IPS-11a (cell line): ENCODE measurements at regions not wholly inside any gene's neighbourhood (a gene's known extent, or its start where the extent isn't known, plus 50 kb on each side); places are given as distances from the start of the nearest gene placed in this dataset.
"Not testable (repeated sequence)": the region's sequence is repeated elsewhere in the genome, so short reads cannot be mapped to it uniquely, and the experiment has no call there.

ENCODE experiments used
- H3K4me3 ChIP-seq: one replicate; pipeline ENCODE4 v1.5.1; 2013; ENCODE audit warnings: low read depth, low read length, control low read depth

DNA sequence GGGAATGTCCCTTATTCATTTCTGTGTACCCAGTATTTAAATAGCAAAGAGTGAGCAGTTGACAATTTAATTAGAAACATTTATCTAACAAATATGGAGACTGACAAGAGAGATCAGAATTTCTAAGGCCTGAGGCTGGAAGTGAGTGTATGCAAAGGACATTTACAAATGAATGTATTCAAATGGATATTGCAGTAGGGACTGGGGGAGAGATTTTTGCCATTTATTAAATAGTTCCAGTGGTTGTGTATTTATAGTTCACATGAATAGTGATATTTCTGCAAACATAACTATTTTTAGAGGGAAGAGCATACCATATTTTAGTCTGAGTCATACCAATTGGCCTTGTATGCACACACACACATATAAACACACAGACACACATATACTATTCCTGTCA lies 592.4 kb downstream of the GLUD2 start:
- no peak overlapping the region for H3K4me3 ChIP-seq

DNA sequence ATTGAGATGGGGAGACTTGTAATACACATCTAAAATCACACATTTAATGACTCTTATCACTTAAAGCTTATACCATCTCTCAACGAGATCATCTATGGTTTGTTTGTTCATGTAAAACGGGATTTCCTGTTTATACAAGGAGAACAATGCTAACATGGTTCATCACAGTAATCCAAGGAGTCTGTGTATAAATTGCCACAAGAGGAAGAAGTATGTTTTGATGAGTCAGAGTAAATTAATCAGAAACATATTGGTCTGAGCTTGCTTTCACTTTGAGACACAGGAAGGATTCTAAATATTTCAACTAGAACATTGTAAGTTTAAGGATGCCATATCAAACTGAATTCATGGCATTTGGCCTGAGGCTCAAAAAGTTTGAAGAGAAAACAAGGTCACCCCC lies 594.1 kb downstream of the GLUD2 start:
- H3K4me3 ChIP-seq: no peak overlapping the region

DNA sequence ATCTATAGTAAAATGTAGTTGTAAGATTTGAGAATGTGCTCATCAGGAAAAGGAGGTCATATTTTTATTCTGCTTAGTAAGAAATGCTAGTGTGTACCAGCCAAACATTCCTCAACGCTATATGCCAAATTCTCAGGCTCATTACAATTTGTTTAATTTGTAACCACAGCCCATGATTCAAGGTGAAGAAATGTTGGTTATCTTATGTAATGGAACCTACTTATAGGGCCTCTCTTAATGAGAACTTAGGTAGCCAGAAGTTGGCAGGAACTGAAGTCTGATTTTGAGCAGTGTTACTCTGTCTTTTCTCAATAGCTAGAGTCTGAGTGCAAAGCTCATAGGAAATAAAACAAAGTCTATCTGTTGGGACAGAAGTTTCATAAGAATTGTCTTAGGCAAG lies 595.0 kb downstream of the GLUD2 start:
- H3K4me3 ChIP-seq: no peak overlapping the region

DNA sequence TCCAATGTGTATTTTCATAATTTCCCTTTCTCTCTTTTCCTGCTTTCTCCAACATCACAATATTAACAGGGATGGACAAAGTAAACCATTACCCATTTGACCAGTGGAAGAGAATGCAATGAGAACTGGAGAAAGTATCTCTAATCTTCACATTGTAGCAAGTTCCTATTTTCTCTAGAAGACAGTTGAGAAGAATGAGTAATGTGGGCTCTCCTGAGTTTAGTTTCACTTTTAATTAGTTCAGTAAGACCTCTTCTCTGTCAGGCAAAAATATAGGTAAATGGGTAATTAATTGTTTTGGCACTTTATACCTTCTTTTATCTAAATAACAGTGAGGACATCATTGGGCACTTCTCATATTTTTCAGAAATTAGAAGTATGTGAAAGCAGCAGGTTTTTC lies 602.0 kb downstream of the GLUD2 start:
- H3K4me3 ChIP-seq: no peak overlapping the region

DNA sequence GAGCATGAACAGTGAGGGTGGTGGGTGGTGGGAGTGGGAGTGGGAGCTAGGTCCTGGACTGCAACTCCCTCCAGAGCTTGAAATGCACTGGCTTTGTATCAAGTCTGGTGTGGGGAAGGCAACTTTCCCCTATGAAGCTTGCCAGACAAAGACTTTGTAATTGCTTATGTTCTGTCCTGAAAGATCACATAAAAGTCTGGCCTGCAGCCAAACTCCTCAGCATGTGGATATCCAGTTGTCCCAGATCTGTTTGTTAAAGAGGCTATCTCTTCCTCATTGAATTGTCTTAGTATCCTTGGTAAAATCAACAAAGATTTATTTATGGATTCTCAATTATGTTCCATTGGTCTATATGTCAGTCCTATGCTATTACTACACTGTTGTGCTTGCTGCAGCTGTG lies 607.9 kb downstream of the GLUD2 start:
- H3K4me3 ChIP-seq: no peak overlapping the region

DNA sequence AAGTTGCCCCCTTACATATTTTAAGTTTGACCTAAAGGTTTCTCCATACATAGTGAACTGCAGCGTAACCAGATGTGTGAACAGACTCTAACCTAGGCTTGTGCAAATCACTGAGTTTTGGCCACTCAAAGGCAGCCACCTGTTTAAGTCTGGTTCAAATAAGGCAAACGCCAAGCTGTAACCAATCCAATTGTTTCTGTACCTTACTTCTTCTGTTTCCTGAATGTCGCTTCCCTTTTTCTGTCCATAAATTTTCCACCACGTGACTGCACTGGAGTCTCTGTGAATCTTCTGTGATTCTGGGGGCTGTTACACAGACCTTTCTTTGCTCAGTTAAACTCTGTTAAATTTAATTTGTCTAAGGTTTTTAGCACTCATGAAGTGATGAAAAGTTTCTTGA lies 618.8 kb downstream of the GLUD2 start:
- no peak overlapping the region for H3K4me3 ChIP-seq

DNA sequence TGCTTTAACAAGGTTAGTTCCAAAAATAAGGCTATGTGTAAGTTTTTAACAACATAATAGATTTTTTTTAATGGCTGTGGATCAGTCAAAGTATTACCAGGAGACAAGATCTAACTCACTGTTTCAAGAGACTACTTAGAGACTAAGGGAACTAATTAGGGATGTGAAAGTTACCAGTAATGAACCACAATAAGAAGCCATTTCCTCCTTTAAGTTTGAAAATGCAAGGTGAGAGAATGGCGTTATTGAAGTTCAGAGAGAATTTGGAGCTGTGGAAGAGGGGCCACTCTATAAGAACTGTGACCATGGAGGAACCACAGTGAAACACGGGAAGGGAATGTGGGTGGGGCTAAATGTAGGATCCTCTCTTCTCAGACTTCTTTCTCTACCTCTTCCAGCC lies 624.2 kb downstream of the GLUD2 start:
- no peak overlapping the region for H3K4me3 ChIP-seq

DNA sequence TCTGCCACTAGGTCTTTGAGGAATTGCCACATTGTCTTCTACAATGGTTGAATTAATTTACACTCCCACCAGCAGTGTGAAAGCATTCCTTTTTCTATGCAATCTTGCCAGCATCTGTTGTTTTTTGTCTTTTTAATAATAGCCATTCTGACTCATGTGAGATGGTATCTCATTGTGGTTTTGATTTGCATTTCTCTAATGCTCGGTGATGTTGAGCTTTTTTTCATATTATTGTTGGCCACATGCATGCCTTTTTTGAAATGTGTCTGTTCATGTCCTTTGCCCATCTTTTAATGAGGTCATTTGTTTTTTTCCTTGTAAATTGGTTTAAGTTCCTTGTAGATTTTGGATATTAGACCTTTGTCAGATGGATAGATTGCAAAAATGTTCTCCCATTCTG lies 661.8 kb downstream of the GLUD2 start:
- not testable (repeated sequence) for H3K4me3 ChIP-seq

DNA sequence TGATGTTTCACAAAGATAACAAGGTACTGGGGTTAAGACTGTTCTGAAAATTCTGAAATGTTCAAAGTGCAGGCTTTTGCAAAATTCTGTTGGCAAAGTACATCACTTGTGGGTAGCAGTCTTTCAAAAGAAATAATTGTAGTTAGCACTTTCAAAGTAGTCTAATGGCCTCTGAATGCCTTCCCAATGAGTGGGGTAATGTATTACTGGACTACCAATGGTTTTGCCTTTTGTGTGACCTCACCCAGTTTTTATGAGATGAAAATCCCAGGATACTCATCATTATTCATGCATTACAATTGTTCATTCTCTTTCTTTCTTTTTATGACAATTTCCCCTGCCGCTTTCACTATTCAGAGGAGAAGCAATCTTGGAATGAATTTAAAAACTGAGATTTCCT lies 686.1 kb downstream of the GLUD2 start:
- no peak overlapping the region for H3K4me3 ChIP-seq

DNA sequence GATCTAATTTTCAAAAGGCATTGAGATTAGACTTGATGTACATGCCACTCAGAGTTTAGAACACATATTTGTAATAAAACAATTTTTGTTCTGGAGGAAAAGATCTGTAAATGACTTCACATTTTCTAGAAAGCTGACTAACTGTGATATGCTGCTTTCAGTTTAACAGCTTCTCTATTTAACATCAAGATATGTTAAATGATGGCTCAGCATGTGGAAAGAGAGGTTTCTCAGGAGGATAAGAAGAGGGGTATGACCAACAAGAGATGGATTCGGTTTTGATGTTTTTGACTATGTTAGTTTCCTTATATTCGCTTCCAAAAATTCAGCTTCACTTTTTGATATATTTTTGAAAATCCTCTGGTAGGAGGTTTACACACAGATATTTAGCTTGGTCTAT lies 698.7 kb downstream of the GLUD2 start:
- no peak overlapping the region for H3K4me3 ChIP-seq

DNA sequence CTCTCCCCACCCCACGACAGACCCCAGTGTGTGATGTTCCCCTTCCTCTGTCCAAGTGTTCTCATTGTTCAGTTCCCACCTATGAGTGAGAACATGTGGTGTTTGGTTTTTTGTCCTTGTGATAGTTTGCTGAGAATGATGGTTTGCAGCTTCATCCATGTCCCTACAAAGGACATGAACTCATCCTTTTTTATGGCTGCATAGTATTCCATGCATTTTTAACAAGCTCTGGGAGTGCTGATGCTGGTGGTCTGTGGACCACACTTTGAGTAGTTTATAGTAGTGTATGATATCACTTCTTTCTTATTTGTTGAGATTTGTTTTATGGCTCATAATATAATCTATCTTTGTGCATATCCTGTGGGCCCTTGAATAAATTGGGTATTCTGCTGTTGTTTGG lies 706.2 kb downstream of the GLUD2 start:
- not testable (repeated sequence) for H3K4me3 ChIP-seq

DNA sequence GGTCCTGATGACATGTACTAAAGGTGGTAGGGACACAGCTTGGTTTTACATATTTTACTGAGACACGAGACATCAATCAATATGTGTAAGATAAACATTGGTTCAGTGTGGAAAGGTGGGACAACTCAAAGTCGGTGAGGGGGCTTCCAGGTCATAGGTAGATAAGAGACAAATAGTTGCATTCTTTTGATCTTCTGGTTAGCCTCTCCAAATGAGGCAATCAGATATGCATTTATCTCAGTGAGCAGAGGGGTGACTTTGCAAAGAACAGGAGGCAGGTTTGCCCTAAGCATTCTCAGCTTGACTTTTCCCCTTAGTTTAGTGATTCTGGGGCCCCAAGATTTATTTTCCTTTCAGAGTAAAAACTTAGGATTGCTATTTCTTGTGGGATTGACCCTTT lies 706.9 kb downstream of the GLUD2 start:
- H3K4me3 ChIP-seq: no peak overlapping the region

DNA sequence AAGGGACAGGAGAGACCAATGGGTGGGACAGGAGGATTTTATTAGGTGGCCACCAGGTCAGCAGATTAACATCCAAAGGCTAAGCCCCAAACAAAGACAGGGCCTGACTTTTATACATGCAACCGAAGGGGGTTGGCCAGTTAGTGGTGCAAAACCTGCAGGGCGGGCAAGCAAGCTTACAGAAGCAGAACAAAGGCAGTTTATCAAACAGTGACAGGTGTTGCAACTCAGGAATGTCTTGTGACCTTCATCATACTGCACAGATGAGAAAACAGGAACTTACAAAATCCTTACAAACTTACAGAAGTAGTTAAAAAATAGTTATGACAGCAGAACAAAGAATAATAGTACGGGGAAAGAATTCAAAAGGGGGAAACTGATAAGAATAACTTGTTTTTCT lies 708.1 kb downstream of the GLUD2 start:
- no peak overlapping the region for H3K4me3 ChIP-seq

DNA sequence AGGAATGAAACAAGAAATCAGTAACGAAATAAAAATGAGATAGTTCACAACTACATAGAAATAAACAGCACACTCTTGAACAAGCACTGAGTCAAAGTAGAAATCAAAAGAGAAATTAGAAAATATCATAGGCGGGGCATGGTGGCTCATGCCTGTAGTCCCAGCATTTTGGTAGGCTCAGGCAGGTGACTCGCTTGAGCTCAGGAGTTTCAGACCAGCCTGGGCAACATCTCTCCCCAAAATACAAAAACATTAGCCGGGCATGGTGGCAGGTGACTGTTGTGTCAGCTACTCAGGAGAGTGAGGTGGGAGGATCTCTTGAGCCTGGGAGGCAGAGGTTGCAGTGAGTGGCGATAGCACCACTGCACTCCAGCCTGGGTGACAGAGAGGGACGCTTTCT lies 714.4 kb downstream of the GLUD2 start:
- no peak overlapping the region for H3K4me3 ChIP-seq

DNA sequence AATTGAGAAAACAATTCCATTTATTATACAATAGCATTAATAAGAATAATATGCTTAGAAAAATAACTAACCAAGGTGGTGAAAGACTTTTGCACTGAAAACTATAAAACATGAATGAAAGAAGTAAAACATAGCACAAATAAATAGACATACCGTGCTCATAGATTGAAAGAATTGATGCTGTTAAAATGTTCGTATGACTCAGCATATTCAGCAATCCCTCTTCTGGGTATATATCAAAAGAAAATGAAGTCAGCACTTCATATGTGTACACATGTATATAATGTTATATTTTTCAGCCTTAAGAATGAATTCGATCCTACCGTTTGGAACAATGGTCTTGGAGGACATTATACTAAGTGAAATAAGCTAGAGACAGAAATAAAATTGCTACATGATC lies 716.3 kb downstream of the GLUD2 start:
- H3K4me3 ChIP-seq: no peak overlapping the region

DNA sequence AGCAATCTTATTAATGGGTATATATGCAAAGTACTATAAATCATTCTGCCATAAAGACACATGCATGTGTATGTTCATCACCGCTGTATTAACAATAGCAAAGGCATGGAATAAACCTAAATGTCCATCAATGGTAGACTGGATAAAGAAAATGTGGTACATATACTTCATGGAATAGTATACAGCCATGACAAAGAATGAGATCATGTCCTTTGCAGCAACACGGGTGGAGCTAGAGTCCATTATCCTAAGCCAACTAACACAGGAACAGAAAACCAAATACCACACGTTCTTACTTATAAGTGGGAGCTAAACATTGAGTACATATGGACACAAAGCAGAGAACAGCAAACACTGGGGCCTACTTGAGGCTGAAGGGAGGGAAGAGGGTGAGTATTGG lies 720.8 kb downstream of the GLUD2 start:
- H3K4me3 ChIP-seq: not testable (repeated sequence)

DNA sequence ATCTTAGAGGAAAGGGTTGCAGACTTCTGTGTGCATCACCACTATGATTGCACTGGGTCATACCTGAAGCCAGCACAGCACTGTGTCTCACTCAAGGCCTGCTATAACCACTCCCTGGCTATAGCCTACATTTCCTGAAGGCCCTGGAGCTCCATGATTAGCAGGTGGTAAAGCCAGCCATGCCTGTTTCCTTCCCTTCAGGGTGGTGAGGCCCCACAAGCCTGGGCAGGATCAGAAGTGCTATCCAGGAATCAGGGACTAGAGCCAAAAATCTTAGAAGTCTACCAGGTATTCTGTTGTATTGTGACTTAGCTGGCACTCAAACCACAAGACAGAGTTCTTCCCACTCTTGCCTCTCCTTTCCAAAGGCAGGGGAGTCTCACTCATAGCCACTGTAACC lies 734.6 kb downstream of the GLUD2 start:
- H3K4me3 ChIP-seq: no peak overlapping the region

DNA sequence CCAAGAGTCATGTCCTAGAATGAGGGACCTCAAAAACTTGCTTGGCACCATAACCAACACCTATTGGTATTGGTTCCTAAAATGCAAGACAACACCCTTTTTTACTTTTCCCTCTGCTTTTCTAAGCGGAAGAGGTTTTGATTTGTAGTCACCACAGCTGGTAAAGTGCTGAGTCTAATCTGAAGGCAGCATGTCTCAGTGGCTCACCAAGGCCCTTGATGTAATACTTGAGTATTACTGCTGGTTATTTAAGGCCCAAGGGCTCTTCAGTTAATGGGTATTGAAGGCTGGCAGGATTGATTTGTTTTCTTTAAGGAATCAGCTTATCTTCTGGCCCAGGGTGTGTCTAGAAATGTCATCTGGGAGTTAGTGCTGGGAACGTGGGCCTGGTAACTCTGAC lies 735.1 kb downstream of the GLUD2 start:
- no peak overlapping the region for H3K4me3 ChIP-seq

DNA sequence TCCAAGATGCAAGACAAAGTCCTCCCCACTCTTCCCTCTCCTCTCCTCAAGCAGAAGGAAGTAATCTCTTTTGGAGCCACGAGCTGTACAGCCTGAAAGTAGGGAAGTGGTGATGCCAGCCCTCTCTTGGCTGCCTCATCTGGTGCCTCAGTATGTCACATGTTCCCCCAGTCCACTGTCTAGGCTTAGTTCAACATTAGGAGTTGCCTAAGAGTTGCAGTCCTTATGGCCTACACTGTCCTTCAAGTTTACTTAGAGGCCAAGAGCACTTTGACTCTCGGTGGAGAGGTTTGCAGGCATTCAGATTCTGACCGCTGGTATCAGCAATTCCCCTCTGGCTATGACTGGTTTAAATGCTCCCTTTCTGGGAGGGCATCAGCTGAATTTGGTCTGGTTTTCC lies 735.6 kb downstream of the GLUD2 start:
- H3K4me3 ChIP-seq: no peak overlapping the region

DNA sequence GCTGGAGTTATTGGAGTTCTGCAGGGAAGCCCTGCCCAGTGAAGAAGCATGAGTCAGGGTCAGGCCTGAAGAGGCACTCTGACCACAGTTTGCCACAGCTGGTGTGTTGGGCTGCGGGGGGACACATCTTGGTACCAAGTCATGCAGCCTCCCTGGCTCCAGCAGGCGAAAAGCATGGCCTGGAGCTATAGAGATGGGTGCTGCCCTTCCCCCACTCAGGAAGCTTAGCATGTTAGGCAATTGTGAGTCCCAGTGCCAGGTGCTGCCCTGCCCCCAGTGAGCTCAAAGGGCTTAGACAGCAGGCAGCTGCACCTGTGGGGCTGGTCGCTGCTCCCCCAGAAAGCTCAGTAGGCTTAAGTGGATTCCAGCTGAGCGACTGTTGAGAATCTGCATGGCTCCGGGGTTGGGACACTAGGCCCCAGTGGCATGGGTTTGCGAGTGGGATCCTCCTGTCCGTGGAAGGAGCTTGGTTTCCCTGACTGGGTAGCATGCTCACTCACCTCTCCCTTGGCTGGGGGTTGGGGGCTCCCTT lies 755.5 kb downstream of the GLUD2 start:
- no peak overlapping the region for H3K4me3 ChIP-seq

DNA sequence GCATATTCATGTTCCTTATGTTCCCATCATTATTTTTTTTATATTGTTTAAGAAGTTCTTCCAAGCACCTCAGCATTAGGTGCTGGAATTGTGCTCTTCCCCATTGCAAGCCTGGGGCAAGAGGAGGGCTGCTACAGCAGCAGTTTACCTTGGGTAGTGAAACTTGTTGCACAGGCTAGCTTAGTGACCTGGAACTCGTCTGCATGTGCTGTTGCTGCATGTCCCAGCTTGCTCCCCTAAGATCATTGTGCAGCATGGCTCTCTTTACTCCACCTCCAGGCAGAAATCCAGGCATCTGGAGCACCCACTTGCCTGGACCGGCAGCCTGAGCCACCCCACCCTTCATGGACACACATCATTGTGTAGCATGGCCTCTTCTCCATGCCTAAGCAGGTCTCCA lies 776.0 kb downstream of the GLUD2 start:
- H3K4me3 ChIP-seq: no peak overlapping the region

DNA sequence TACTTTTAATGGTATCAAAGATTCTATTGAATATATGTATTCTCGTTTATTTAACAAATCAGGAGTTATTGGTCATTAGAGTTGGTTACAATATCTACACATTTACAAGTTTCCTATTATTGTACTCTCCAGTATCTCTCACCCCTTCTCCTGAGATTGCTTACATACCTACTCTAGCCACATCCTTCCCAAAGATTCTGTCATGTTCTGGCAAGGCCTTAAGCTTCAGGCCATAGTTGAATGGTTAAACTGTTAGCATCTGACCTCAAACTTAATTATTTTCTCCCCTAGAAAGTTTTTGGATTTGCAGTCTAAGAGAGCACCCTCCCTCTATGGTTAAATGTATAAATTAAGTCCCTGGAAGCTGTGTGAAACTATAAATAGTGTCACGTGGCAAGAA lies 784.2 kb downstream of the GLUD2 start:
- no peak overlapping the region for H3K4me3 ChIP-seq

DNA sequence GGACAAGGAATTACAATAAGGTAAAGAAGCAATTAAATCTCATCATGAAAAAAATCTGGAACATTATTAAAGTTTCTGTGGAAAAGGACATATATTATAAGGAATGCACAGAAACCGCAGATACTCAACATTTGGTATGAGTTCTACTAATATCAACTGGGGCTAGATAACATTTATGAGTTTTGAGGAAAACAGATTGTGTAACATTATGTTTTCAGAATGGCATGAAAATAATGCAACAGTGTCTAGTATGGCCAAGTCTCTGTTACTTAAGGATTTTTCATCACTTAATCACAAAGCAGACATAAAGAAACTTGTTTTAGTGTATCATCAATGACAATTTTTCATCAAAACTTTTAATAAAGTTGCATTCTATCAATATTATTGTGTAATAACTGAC lies 785.0 kb downstream of the GLUD2 start:
- H3K4me3 ChIP-seq: no peak overlapping the region

DNA sequence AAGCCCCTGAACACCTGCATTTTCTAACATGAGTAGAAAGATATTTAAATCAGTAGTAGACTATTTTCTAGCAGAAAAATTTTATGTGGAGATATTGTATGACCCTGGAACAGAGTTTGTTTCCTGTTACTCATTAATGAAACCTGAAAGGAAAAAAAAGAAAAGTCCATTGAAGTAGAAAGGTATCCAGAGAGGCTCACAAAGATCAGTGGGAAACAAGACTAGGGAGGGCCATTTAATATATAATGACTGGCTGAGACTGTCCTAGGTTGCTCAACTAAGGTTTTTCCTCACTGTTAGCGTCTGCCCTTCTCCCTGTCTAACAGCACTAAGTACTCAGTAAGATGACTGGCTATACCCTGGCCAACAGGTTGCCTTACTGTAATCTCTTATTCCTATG lies 788.6 kb downstream of the GLUD2 start:
- no peak overlapping the region for H3K4me3 ChIP-seq
